ENCODE measurements at regions not wholly inside any gene's neighbourhood (a gene's known extent, or its start where the extent isn't known, plus 50 kb on each side); places are given as distances from the start of the nearest gene placed in this dataset.

DNA sequence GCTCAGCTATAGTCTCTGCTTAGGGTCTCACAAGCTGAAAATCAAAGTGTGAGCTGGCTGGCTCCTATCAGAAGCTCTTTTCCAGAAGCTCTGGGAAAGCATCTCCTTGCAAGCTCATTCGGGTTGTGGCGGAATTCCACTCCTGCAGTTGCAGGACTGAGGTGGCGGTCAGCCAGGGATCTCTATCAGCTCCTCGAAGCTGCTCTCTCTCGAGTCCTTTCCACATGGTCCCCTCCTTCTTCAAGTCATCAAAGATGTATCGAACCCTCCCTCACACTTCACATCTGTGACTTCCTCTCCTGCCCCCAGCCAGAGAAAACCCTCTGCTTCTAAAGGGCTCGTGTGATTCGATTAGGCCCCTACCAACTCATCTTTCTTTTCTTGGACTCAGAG is 141.7 kb downstream of the ZFP36L2 start:
- DNase-seq (ENCODE audit: low read depth): no peak

DNA sequence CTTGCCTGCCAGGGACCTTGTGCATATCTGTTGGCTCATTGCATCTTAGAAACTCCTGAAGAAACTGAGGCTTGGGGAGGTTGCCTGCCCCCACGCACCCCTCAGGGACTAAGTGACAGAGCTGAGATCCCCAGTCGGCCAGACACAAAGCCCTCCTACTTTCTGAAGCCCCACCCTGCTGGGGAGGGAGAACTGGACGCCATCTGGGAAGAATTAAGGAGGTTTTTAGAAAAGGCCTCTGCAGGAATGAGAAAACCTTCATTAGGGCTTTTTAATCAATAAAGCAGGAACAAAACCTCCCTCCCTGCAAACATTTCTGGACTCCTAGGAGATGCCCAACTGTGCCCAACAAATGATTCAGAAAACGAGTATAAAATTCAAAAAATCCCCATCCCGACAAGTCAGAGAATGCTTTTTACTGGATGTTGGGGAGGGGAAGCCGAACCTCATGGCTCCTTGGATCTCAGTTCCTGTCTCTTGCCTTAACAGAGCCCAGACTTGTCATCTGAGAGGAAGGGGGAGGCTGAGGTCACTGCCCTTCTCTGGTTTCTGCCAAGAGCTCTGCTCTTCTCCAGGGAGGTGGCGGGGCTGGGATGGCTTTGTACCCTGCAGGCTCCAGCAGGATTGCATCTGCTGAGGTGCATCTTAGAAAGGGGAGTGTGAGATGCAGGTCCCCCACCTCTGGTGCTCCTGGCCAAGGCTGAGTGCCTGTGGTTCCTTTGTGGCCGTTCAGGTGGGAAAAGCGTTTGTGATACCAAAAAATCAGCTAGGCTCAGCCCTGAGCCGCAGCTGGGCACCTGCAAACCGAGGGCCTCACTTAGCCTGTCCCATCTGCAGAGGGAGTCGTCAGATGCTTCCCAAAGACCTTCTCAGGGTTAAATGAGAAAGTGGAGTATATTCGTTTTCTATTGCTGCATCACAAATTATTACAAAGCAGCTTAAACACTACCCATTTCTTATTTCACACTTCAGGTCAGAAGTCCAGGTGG is 142.4 kb downstream of the ZFP36L2 start:
- DNase-seq (ENCODE audit: low read depth): peak; percentile 58

DNA sequence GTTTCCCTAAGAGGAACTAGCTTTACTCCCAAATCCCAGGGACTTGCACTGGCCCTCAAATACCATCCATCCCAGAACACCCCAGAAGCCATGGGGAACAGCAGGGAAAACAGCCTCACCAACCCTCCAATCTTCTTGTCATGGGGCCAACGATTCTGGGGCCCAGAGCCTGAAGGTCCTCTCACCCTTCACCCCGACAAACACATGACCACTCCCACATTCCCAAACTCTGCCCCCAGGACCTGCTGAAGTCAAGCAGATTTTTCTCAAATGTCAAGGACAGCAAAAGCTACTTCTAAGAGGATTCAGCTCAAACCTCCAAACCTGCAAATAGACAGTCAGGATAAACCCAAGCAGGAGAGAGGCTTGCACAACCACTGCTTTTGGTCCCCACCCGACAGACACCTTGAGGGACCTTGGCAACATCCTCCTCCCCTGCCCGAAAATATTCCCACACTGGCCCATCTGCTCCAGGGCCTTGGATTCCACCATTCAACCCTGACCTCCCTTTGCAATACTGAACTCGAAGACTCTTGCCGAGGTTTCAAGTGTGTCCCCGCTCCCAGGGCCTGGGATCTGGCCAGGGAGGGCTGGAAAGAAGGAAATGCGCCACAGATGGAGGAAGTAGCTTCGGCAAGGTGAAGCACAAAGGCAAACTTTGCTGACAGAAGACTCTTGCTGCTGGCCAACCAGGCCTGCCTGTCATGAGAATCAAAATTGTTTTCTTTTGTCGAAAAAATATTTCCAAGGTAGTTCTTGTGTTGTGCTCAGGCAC is 143.3 kb downstream of the ZFP36L2 start:
- DNase-seq (ENCODE audit: low read depth): no peak

DNA sequence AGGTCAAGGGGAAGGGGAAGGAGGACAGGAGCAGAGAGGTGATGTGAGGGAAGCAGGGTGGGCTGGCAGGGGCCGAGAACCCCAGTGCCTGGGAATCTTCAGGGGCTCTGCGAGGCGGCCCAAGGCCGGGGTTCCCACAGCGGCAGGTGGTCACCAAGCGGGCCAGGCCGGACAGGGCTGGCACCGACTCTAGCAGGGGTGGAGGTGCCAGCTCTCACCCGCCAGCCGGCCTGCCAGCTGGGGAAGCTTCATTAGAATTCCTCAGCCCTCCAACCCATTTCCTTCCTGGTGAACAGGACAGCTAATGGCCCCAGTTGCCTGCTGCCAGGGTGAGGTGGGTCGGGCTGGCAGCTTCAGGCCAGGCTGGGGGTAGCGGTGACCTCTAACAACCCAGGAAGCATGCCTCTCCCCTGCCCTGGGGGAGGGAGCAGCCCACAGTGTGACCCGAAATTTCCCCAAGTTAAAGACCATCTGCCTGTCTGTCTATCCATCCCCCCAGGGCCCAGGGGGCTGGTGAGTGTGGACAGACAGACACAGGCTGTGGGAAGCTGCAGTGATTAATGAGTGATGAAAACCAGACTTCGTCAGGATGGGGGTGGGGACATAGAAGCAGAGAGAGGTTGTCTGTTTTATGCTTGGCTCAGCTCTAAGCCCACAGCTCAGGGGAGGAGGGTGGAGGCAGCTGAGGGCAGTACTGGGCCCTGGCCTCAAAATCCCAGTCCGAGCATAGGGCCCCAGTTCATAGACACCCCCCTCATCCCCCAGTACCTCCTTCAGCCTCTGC is 144.1 kb downstream of the ZFP36L2 start:
- peak; percentile 86 for DNase-seq (ENCODE audit: low read depth)

DNA sequence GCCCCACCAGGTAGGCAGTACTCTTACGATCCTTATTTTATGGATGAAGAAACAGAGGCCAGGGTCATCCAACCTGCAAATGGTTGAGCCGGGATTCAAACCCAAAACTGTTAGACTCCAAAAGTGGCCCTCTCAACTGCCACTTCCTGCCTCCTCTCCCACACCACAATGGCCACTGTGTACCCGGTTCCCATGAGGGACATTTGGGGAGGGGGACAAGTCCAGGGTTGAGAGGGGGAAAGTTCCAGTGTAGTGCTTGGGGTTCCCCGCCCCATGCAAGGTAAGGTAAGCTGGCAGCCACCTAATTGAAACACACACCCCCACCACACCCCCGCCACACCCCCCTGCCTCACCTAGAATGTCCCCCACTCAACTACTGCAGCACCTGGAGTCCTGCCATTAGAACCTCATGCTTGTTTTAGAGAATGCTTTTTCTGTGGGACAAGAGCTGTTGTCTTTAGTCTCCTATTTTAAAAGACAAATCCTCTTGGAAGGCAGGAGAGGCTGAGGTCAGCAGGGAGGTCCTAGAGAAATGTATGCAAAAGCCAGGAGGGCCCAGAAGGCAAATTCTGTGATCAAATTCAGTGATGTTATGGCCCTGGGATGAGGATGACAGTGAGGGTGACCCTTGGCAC is 145.2 kb downstream of the ZFP36L2 start:
- DNase-seq (ENCODE audit: low read depth): no peak

DNA sequence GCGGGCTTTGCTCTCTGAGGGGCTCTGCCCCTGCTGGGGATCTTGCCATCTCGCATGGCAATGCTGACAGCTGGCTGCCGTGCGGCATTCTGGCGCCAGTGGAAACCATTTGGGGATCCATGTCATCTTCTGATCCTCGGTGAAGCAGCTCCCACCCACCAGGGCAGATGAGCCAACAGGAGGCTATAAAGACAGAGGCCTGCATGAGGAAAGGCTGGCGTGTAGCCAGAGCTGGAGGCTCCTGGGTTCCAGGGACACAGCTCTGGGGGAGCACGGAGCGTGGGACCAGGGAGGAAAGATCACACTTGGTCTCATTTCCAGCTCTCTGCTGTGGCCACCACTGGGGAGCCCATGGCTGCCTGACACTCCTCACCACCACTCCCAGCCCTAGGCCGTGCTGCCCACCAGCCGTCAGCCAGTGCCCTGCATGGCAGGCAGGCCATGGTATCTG is 145.8 kb downstream of the ZFP36L2 start:
- no peak for DNase-seq (ENCODE audit: low read depth)

DNA sequence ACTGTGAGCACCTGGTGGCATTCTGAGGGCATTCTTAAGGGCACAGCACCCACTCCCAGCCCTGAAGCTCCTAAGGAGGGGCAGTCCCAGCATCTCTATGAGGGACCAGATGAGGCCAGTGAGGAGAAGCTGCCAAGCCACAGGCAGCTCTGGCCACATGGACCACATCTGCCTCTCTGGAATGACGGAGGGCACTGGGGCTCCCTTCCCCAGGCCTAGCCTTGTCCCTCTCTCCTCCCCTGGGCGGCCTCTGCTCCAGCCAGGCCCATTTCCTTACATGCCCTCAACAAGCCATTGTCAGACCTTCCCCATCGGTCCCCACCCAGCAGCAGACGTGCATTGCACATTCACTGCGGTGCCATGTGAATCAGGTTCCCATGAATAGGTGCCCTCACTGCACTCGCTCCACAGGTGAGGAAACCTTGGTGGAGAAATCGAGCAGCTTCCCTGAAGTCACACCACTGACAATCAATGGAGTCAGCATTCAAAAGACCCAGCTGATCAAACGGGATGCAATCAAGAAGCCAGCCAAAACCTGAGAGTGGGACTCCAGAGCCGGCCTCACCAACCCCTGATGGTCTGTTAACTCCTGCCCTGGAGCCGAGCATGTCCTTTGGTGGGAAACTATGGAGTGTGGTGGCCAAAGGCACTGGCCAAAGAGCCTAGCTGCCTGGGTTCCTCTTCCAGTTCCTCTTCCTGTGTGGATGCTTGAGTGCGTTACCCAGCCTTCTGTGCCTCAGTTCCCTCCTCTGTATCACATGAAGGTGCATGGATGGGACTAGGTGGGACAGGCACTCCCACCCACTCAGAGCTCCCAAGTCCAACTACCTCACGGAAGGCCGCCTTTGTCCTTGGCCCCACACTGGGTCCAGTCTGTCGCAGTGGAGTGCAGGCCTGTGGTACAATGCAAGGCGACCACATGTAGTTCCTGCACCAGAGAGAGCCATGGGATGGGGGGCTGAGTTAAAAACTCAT is 147.3 kb downstream of the ZFP36L2 start:
- DNase-seq (ENCODE audit: low read depth): no peak

DNA sequence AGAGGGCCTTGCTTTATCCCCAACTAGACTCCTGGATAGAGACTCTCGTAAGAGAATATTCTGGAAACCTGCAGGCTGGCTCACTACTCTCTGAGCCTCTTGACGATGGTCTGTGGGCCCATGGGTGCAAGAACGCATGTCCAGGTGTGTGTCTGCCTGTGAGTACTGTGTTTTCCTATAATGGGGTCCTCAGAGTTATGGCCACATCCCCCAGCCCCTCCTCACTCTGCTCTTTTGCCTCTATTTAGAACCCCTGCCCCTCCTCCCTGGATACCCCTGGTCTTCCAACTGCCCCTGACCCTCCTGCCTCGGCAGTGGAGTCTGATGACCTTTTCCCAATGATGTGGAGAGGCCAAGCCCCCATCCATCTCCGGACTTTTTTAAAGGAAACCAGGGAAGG is 148.1 kb downstream of the ZFP36L2 start:
- no peak for DNase-seq (ENCODE audit: low read depth)

DNA sequence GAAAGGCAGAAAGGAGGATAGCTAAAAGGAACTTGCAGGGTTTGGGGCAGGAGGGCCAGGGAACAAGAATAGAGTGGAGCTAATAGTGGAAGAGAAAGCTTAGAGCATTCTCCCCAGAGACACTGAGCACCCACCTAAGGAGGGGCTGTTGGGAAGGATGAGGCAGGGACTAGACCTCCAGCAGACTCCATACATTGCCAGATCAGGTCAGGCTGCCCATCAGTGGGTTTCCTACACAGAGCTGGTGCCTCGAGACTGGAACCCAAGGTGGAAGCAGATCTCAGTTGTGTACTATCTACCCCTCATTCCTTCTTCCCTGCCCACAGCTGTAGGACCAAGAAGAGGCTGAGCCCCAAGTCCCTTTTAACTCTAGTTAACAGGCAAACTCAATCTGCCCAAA is 148.5 kb downstream of the ZFP36L2 start:
- DNase-seq (ENCODE audit: low read depth): no peak

DNA sequence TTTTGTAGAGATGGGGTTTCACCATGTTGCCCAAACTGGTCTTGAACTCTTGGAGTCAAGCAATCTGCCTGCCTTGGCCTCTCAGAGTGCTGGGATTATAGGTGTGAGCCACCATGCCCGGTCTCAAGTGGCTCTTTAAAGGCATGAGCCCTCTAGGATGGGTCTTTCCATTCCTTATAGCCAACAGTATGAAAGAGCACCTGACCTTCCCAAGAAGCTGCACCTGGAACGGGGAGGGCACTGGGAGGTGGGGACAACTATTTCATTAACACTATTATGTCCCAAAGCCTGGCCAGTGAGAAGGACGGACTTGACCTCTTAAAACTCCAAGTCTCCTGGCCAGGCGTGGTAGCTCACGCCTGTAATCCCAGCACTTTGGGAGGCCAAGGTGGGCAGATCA is 149.7 kb downstream of the ZFP36L2 start:
- no peak for DNase-seq (ENCODE audit: low read depth)

DNA sequence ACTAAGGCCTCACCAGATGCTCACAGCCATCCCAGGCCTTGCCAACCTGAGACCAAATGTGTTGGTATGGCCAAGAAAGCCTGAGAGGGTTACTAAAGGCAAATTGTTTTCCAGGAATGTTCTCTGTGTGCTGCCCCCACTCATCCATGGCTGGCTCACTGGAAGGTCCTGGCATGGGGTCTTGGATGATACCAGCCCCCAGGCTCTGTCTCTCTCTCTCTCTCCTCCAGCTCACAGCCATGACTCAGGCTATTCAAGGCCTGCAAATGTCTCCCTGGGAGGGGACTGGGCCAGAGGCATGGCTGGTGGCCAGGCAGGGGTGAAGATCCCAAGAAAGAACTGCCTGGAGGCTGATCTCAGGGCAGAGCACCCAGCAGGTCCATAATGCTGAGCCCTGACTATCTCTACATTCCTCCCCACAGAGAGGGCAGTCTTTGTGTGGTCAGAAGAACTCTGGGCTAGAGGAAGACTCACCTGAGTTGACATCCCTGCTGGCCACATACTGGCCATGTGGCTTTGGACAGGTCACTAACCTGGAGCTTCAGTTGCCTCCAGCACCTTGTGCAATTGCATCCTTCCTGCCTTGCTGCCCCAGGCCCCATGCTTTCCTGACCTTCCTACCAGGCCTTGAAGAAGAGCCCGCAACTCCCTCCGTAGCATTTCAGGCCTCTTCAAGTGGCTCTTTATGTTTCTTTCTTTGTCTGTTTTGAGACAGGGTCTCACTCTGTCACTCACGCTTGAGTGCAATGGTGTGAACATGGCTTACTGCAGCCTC is 150.4 kb downstream of the ZFP36L2 start:
- peak; percentile 87 for DNase-seq (ENCODE audit: low read depth)

DNA sequence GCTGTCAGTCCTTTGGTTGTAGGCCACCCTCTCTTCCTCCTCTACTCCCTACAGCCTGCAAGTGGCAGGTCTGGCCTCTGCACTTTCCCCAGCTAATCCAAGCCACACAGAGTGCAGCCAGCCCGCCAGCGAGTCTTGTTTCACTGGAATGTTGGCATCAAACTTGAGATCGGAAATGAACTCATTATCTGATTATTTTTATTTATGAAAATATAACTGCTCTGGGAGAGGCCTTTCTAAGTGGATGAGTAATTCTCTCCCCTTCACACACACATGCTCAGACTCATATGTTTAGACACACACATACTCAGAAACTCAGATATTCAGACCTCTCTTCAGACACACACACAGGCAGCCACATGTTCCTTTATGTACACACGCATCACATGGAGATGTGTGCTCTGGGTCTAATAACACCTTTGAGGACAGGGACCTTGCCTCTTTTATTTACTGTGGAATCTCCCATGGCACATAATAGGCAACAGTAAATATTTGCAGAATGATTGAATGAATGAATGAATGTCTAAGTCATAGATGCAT is 151.3 kb downstream of the ZFP36L2 start:
- peak; percentile 99 for DNase-seq (ENCODE audit: low read depth)

DNA sequence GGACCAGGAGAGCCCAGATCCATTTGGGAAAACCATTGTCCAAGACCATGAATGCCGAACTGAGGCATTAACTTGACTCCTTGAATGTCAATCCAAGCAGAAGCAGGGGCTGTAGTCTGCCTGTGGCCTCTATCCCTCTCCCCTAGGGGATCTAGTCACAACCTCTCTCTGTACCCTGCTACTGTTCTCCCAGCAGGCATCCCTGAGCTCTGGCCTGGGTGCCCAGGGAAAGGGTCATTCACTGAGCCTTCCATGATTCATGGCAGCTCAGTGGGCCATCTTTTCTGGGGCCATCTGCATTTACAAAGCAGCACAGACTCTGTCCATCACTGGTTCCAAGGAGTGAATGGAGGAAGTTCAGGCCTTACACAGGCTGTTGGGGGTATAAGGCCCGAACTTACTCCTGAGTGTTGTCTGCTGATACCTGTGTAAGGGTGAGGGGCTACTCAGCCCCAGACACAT is 151.8 kb downstream of the ZFP36L2 start:
- peak; percentile 39 for DNase-seq (ENCODE audit: low read depth)

DNA sequence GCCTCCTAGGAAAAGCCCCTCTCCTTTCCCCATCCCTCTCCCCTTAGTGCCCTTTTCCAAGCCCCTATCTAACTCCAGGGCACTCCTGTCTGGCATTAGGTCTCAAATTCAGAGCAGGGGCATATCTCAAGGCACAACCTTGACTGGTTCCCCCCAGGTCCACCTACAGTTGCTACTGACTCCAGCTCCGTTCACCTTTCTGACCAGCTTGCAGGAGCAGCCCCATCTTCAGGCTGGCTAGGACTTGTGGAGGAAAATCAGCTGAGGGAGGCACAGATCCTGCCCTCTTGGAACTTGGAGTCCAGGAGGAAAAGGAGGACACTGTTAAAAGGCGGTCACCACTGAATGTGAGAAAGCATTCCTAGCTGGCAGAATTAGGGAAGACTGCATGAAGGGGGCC is 152.4 kb downstream of the ZFP36L2 start:
- no peak for DNase-seq (ENCODE audit: low read depth)

DNA sequence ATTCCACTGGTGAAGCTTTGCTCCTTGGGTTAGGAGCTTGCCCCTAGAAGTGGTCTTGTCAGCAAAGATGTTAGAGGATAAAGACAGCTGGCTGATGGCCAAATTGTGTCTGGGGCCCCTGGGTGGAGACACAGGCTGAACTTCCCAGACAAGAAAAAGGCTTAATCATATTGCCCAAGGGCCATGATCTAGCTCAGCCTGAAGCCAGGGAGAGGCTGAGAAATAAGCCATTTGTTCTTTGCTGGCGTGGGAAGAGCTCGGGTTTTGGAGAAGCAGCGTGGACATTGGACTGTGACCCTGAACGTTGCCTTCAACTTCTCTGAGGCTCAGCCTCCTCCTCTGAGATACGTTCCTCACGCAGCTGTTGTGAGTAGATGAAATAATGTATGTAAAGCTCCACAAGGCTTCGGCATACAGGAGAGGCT is 153.0 kb downstream of the ZFP36L2 start:
- DNase-seq (ENCODE audit: low read depth): peak; percentile 93

DNA sequence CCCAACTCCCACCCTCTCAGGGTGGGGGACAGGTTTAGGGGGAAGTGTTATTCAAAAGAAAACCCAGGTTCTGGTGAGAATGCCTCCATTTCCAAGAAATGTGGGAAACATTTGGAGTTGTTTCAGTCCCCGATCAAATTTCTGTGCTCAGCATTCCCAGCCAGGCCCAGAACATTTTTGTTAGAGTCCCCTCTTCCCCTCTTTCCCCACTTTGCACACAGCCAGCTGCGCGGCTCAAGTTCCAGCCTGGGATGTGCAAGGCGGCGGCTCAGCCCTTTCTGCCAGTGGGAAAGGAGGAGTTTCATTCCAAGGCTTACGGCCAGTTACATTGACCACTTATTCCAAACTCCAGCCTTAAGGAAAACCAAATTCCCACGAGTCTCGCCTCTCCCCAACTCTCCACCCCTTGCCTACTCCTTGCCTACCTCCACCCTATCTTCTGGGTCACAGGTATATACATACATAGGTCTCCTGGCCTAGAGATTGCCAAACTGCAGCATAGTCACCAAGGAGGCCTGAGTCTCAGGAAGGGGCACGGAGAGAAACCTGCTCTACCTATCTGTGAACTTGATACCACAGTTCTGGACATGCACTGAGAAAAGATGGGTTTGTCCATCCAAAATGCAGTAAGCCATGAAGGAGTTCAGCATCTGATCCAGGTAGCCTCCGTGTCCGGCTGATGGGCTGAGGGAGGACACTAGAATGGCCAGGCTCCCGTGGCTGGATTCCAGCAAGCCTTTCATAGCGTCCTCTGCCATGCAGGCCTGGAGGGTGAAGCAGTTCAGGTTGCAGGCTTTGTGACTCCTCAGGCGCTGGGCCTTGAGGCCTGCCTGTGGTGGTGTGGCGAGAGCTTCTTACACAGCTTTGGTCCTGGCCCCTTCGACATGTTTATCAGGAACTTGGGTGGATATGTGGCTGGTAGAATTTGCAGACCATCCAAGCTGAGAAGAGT is 154.5 kb downstream of the ZFP36L2 start:
- DNase-seq (ENCODE audit: low read depth): no peak

DNA sequence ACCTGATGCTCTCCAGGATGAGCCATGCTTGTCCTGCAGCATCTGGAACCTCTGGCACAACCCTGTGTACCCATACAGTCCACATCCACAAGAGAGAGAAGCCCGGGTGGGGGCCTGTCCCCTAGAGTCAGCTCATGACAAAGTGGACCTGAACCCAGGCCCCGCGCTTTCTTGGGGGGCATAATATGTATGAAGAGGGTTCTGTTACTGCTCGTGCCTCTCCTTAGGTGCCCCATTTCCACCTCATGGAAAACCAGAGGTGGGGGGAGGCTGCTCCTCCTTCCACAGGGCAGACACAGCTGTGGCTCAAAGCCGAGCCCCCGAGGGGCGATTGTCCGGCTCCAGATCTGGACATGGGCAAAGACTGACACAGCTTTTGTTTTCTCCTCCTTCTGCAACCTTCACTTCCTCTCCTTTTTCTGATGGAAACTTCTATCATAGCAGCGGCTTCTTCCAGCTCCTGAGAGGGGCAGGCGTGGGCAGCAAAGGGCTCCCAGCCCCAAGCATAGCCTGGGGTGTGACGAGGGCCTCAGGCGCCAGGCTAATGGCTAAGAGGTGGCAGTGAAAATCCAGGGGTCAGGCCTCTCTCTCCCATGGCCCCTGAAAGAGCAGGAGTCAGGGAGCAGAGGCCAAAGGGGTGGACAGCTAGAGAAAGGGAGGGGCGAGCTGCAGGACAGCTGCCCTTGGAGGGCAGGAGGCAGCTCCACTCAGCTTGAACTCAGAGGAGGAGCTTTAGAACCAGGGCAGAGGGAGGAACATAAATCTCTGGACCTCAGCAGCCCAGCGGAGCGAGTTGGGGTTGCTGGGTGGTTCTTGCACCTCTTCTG is 155.5 kb downstream of the ZFP36L2 start:
- DNase-seq (ENCODE audit: low read depth): no peak

Measured in ELR (cell line).